ENCODE measurements at regions not wholly inside any gene's neighbourhood (a gene's known extent, or its start where the extent isn't known, plus 50 kb on each side); places are given as distances from the start of the nearest gene placed in this dataset.

- no peak for TF ChIP-seq TEAD4 (IDR thresholded peaks at IDR 0.05)
- no peak for TF ChIP-seq RAD21 (IDR thresholded peaks at IDR 0.05; ENCODE audit: low read depth)
- TF ChIP-seq ZBTB7A (IDR thresholded peaks at IDR 0.05; ENCODE audit: low read depth): no peak
- TF ChIP-seq NFIC (IDR thresholded peaks at IDR 0.05): no peak
- TF ChIP-seq USF1 (IDR thresholded peaks at IDR 0.05): no peak
- TF ChIP-seq CREB1 (IDR thresholded peaks at IDR 0.05; ENCODE audit: low read depth): no peak
- no peak for TF ChIP-seq EP300 (IDR thresholded peaks at IDR 0.05; ENCODE audit: borderline replicate concordance)
- TF ChIP-seq CEBPB (IDR thresholded peaks at IDR 0.05): no peak
- TF ChIP-seq TCF12 (IDR thresholded peaks at IDR 0.05; ENCODE audit: low read depth): no peak
- no peak for TF ChIP-seq FOXM1 (IDR thresholded peaks at IDR 0.05; ENCODE audit: borderline replicate concordance, low read depth)
- TF ChIP-seq MAX (IDR thresholded peaks at IDR 0.05): no peak
- no peak for TF ChIP-seq EGR1 (IDR thresholded peaks at IDR 0.05)
- TF ChIP-seq REST (IDR thresholded peaks at IDR 0.05; ENCODE audit: low read depth): no peak
- no peak for TF ChIP-seq TAF1 (IDR thresholded peaks at IDR 0.05; ENCODE audit: low read depth)
- TF ChIP-seq YY1 (IDR thresholded peaks at IDR 0.05; ENCODE audit: low read depth): no peak
Measured at GRCh38 chr2:18762667-18763066, 173.3 kb upstream of the NT5C1B start.

- TF ChIP-seq FOXM1 (IDR thresholded peaks at IDR 0.05; ENCODE audit: borderline replicate concordance, low read depth): no peak
- no peak for TF ChIP-seq RAD21 (IDR thresholded peaks at IDR 0.05; ENCODE audit: low read depth)
- no peak for TF ChIP-seq NFIC (IDR thresholded peaks at IDR 0.05)
- TF ChIP-seq ZBTB7A (IDR thresholded peaks at IDR 0.05; ENCODE audit: low read depth): no peak
- TF ChIP-seq CREB1 (IDR thresholded peaks at IDR 0.05; ENCODE audit: low read depth): no peak
- no peak for TF ChIP-seq CEBPB (IDR thresholded peaks at IDR 0.05)
- no peak for TF ChIP-seq YY1 (IDR thresholded peaks at IDR 0.05; ENCODE audit: low read depth)
- no peak for TF ChIP-seq USF1 (IDR thresholded peaks at IDR 0.05)
- no peak for TF ChIP-seq REST (IDR thresholded peaks at IDR 0.05; ENCODE audit: low read depth)
- no peak for TF ChIP-seq EP300 (IDR thresholded peaks at IDR 0.05; ENCODE audit: borderline replicate concordance)
- TF ChIP-seq EGR1 (IDR thresholded peaks at IDR 0.05): no peak
- TF ChIP-seq TAF1 (IDR thresholded peaks at IDR 0.05; ENCODE audit: low read depth): no peak
- TF ChIP-seq TEAD4 (IDR thresholded peaks at IDR 0.05): no peak
- TF ChIP-seq MAX (IDR thresholded peaks at IDR 0.05): no peak
- TF ChIP-seq TCF12 (IDR thresholded peaks at IDR 0.05; ENCODE audit: low read depth): no peak
Measured at GRCh38 chr2:18754286-18754685, 164.9 kb upstream of the NT5C1B start.

GRCh38 chr2:18753722-18754121 lies 164.4 kb upstream of the NT5C1B start:
- TF ChIP-seq RAD21 (IDR thresholded peaks at IDR 0.05; ENCODE audit: low read depth): no peak
- TF ChIP-seq TCF12 (IDR thresholded peaks at IDR 0.05; ENCODE audit: low read depth): no peak
- TF ChIP-seq YY1 (IDR thresholded peaks at IDR 0.05; ENCODE audit: low read depth): no peak
- TF ChIP-seq FOXM1 (IDR thresholded peaks at IDR 0.05; ENCODE audit: borderline replicate concordance, low read depth): no peak
- no peak for TF ChIP-seq MAX (IDR thresholded peaks at IDR 0.05)
- no peak for TF ChIP-seq CEBPB (IDR thresholded peaks at IDR 0.05)

- TF ChIP-seq EGR1 (IDR thresholded peaks at IDR 0.05) (no peak), FOXM1 (IDR thresholded peaks at IDR 0.05; ENCODE audit: borderline replicate concordance, low read depth) (no peak), YY1 (IDR thresholded peaks at IDR 0.05; ENCODE audit: low read depth) (no peak), CREB1 (IDR thresholded peaks at IDR 0.05; ENCODE audit: low read depth) (no peak), TAF1 (IDR thresholded peaks at IDR 0.05; ENCODE audit: low read depth) (no peak)
Measured at GRCh38 chr2:18752667-18753422, 163.5 kb upstream of the NT5C1B start.

- TF ChIP-seq CREB1 (IDR thresholded peaks at IDR 0.05; ENCODE audit: low read depth) (no peak), CEBPB (IDR thresholded peaks at IDR 0.05) (no peak), YY1 (IDR thresholded peaks at IDR 0.05; ENCODE audit: low read depth) (no peak), REST (IDR thresholded peaks at IDR 0.05; ENCODE audit: low read depth) (no peak), RAD21 (IDR thresholded peaks at IDR 0.05; ENCODE audit: low read depth) (no peak), EGR1 (IDR thresholded peaks at IDR 0.05) (no peak), FOXM1 (IDR thresholded peaks at IDR 0.05; ENCODE audit: borderline replicate concordance, low read depth) (no peak), MAX (IDR thresholded peaks at IDR 0.05) (no peak), EP300 (IDR thresholded peaks at IDR 0.05; ENCODE audit: borderline replicate concordance) (no peak), TAF1 (IDR thresholded peaks at IDR 0.05; ENCODE audit: low read depth) (no peak), TCF12 (IDR thresholded peaks at IDR 0.05; ENCODE audit: low read depth) (no peak), NFIC (IDR thresholded peaks at IDR 0.05) (no peak), USF1 (IDR thresholded peaks at IDR 0.05) (no peak), ZBTB7A (IDR thresholded peaks at IDR 0.05; ENCODE audit: low read depth) (no peak), TEAD4 (IDR thresholded peaks at IDR 0.05) (no peak)
Measured at GRCh38 chr2:18752022-18752493, 162.7 kb upstream of the NT5C1B start.
